T-helper 1 cell treated with Interleukin-12 subunit alpha and Interleukin-12 subunit beta and Interleukin-4 antibody, amounts not matched to agents 30 μg/mL and 1 μg/mL, for 36 hours (primary cell): ENCODE measurements at regions not wholly inside any gene's neighbourhood (a gene's known extent, or its start where the extent isn't known, plus 50 kb on each side); places are given as distances from the start of the nearest gene placed in this dataset.

ENCODE experiments used
- H3K27ac Mint-ChIP-seq: one replicate; pipeline ENCODE4 v1.8.0; 2021; ENCODE audit warnings: mild to moderate bottlenecking, mixed read lengths
- H3K27me3 Mint-ChIP-seq: one replicate; pipeline ENCODE4 v1.8.0; 2021; ENCODE audit warnings: low read depth, mixed read lengths
- H3K36me3 Mint-ChIP-seq: one replicate; pipeline ENCODE4 v1.8.0; 2021; ENCODE audit warnings: low read depth, mixed read lengths
- H3K4me1 Mint-ChIP-seq: one replicate; pipeline ENCODE4 v1.8.0; 2021; ENCODE audit warnings: low read depth, mixed read lengths
- H3K4me3 Mint-ChIP-seq: one replicate; pipeline ENCODE4 v1.8.0; 2021; ENCODE audit warnings: mild to moderate bottlenecking, moderate library complexity, mixed read lengths
- H3K9me3 Mint-ChIP-seq: one replicate; pipeline ENCODE4 v1.8.0; 2021; ENCODE audit warnings: mixed read lengths

- Mint-ChIP-seq H3K4me3 (no peak overlapping the region), H3K9me3 (no peaks in the 10 kb centered on the region), H3K36me3 (no peaks in the 10 kb centered on the region), H3K4me1 (no peaks in the 10 kb centered on the region), H3K27me3 (no peaks in the 10 kb centered on the region), H3K27ac (no peak overlapping the region)
Measured at GRCh38 chr4:23169608-23170311, 477.0 kb downstream of the GBA3 start.

GRCh38 chr4:23166919-23167318 is 474.2 kb downstream of the GBA3 start:
- H3K4me3 Mint-ChIP-seq = no peak overlapping the region
- no peaks in the 10 kb centered on the region for H3K9me3 Mint-ChIP-seq
- no peaks in the 10 kb centered on the region for H3K27me3 Mint-ChIP-seq
- H3K4me1 Mint-ChIP-seq = no peaks in the 10 kb centered on the region
- H3K27ac Mint-ChIP-seq = no peak overlapping the region
- no peaks in the 10 kb centered on the region for H3K36me3 Mint-ChIP-seq

- Mint-ChIP-seq H3K9me3 (no peaks in the 10 kb centered on the region), H3K27ac (no peak overlapping the region), H3K4me1 (no peaks in the 10 kb centered on the region), H3K4me3 (no peak overlapping the region), H3K36me3 (no peaks in the 10 kb centered on the region), H3K27me3 (no peaks in the 10 kb centered on the region)
Measured at GRCh38 chr4:23166407-23166806, 473.7 kb downstream of the GBA3 start.

- no peaks in the 10 kb centered on the region for H3K9me3 Mint-ChIP-seq
- no peak overlapping the region for H3K27ac Mint-ChIP-seq
- H3K4me1 Mint-ChIP-seq = no peaks in the 10 kb centered on the region
- no peak overlapping the region for H3K4me3 Mint-ChIP-seq
- H3K36me3 Mint-ChIP-seq = no peaks in the 10 kb centered on the region
- H3K27me3 Mint-ChIP-seq = no peaks in the 10 kb centered on the region
Measured at GRCh38 chr4:23165669-23166068, 472.9 kb downstream of the GBA3 start.

- no peaks in the 10 kb centered on the region for H3K4me1 Mint-ChIP-seq
- no peaks in the 10 kb centered on the region for H3K27me3 Mint-ChIP-seq
- no peak overlapping the region for H3K27ac Mint-ChIP-seq
- H3K4me3 Mint-ChIP-seq = no peak overlapping the region
- H3K36me3 Mint-ChIP-seq = no peaks in the 10 kb centered on the region
- H3K9me3 Mint-ChIP-seq = no peaks in the 10 kb centered on the region
Measured at GRCh38 chr4:23163647-23164436, 471.1 kb downstream of the GBA3 start.

- no peaks in the 10 kb centered on the region for H3K4me1 Mint-ChIP-seq
- H3K9me3 Mint-ChIP-seq = no peaks in the 10 kb centered on the region
- no peaks in the 10 kb centered on the region for H3K27me3 Mint-ChIP-seq
- H3K4me3 Mint-ChIP-seq = no peak overlapping the region
- H3K27ac Mint-ChIP-seq = no peak overlapping the region
- H3K36me3 Mint-ChIP-seq = no peaks in the 10 kb centered on the region
Measured at GRCh38 chr4:23162275-23162674, 469.5 kb downstream of the GBA3 start.

- Mint-ChIP-seq H3K4me1 (no peaks in the 10 kb centered on the region), H3K27ac (no peak overlapping the region), H3K36me3 (no peaks in the 10 kb centered on the region), H3K9me3 (no peaks in the 10 kb centered on the region), H3K4me3 (no peak overlapping the region), H3K27me3 (no peaks in the 10 kb centered on the region)
Measured at GRCh38 chr4:23161787-23162186, 469.1 kb downstream of the GBA3 start.

GRCh38 chr4:23153076-23153475 is 460.3 kb downstream of the GBA3 start:
- H3K9me3 Mint-ChIP-seq = no peaks in the 10 kb centered on the region
- no peak overlapping the region for H3K4me3 Mint-ChIP-seq

GRCh38 chr4:23149815-23150214 is 457.1 kb downstream of the GBA3 start:
- no peaks in the 10 kb centered on the region for H3K4me1 Mint-ChIP-seq
- H3K9me3 Mint-ChIP-seq = no peaks in the 10 kb centered on the region
- no peaks in the 10 kb centered on the region for H3K27me3 Mint-ChIP-seq
- no peak overlapping the region for H3K4me3 Mint-ChIP-seq
- no peak overlapping the region for H3K27ac Mint-ChIP-seq
- no peaks in the 10 kb centered on the region for H3K36me3 Mint-ChIP-seq

More at GRCh38 chr4:23153076-23153475, 460.3 kb downstream of the GBA3 start:
- Mint-ChIP-seq H3K27me3 (no peaks in the 10 kb centered on the region), H3K4me1 (no peaks in the 10 kb centered on the region), H3K27ac (no peak overlapping the region), H3K36me3 (no peaks in the 10 kb centered on the region)

- no peaks in the 10 kb centered on the region for H3K4me1 Mint-ChIP-seq
- no peaks in the 10 kb centered on the region for H3K36me3 Mint-ChIP-seq
- H3K4me3 Mint-ChIP-seq = no peak overlapping the region
- H3K27me3 Mint-ChIP-seq = no peaks in the 10 kb centered on the region
- no peaks in the 10 kb centered on the region for H3K9me3 Mint-ChIP-seq
- H3K27ac Mint-ChIP-seq = no peak overlapping the region
Measured at GRCh38 chr4:23144707-23145106, 452.0 kb downstream of the GBA3 start.

GRCh38 chr4:23135792-23136645 is 443.3 kb downstream of the GBA3 start:
- Mint-ChIP-seq H3K36me3 (no peaks in the 10 kb centered on the region), H3K4me1 (no peaks in the 10 kb centered on the region), H3K27ac (no peak overlapping the region), H3K9me3 (no peaks in the 10 kb centered on the region), H3K4me3 (no peak overlapping the region), H3K27me3 (no peaks in the 10 kb centered on the region)

- Mint-ChIP-seq H3K27ac (no peak overlapping the region), H3K9me3 (no peaks in the 10 kb centered on the region), H3K27me3 (no peaks in the 10 kb centered on the region), H3K4me3 (no peak overlapping the region), H3K36me3 (no peaks in the 10 kb centered on the region), H3K4me1 (no peaks in the 10 kb centered on the region)
Measured at GRCh38 chr4:23134331-23134730, 441.6 kb downstream of the GBA3 start.

- no peaks in the 10 kb centered on the region for H3K27me3 Mint-ChIP-seq
Measured at GRCh38 chr4:23130845-23131244, 438.1 kb downstream of the GBA3 start.

GRCh38 chr4:23125118-23125517 is 432.4 kb downstream of the GBA3 start:
- no peaks in the 10 kb centered on the region for H3K36me3 Mint-ChIP-seq
- no peak overlapping the region for H3K27ac Mint-ChIP-seq
- H3K9me3 Mint-ChIP-seq = no peaks in the 10 kb centered on the region
- H3K4me1 Mint-ChIP-seq = no peaks in the 10 kb centered on the region
- no peak overlapping the region for H3K4me3 Mint-ChIP-seq
- no peaks in the 10 kb centered on the region for H3K27me3 Mint-ChIP-seq

More at GRCh38 chr4:23130845-23131244, 438.1 kb downstream of the GBA3 start:
- H3K27ac Mint-ChIP-seq = no peak overlapping the region
- H3K4me3 Mint-ChIP-seq = no peak overlapping the region
- no peaks in the 10 kb centered on the region for H3K9me3 Mint-ChIP-seq
- H3K36me3 Mint-ChIP-seq = no peaks in the 10 kb centered on the region
- no peaks in the 10 kb centered on the region for H3K4me1 Mint-ChIP-seq
